T-helper 1 cell (primary cell): ENCODE measurements at regions not wholly inside any gene's neighbourhood (a gene's known extent, or its start where the extent isn't known, plus 50 kb on each side); places are given as distances from the start of the nearest gene placed in this dataset.
"Not testable (repeated sequence)": the region's sequence is repeated elsewhere in the genome, so short reads cannot be mapped to it uniquely, and the experiment has no call there.

ENCODE experiments used
- DNase-seq, 5 donors: peaks; one replicate each; pipeline ENCODE4 v3.0.0-alpha.2; 2012 to 2020

GRCh38 chr15:95025924-95026728, 794.8 kb downstream of the MCTP2 start:
- peak in 1 of 5 donors; percentile 2 for DNase-seq

DNA sequence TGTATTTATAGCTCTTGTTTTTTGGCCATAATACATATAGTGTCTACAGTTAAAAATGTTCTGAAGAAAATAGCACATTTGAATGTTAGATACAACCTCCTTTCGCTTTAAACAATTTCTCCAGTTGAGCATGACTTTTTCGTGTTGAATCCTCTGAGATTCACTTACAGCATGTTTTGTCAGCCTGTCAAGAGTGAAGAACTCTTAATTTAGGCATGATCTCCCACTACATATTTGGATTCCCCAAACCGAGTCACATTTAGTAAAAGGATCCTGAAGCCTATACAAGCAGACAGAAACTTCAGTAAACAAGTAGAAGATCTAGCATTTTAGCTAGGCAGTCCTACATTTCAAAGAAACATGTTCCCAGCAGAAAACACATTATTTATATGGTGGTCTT, 796.6 kb downstream of the MCTP2 start:
- no peak for DNase-seq

DNA sequence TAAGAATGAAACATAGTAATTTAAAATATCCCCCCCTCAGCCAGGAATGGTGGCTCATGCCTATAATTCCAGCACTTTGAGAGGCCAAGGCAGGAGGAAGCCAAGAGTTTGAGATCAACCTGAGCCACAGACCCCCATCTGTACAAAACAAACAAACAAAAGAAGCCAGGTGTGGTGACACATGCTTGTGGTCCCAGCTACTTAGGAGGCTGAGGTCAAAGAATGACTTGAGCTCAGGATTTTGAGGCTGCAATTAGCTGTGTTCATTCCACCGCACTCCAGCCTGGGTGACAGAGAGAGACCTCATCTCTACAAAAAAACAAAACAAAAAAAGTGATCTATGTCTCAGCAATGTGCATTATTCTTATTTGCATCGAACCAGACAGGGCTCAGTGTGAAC, 800.8 kb downstream of the MCTP2 start:
- no peak for DNase-seq

DNA sequence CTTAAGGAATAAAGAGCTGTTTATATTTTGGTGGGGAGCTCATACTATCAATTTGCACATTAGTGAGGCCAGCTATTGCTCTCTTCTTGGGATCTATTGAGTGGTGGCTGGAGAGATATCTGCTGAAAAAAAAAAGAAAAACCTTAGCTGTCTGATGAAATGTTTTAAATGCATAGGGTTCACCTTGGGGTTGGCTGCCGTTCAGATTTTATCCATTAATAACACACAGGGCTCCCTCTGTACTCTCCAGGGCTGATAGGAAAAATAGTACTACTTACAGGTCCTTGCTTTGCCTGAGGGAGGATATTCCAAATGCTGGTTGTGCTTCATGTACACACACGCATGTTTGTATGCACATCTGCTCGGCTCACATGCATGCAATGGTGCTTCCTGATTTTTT, 803.7 kb downstream of the MCTP2 start:
- DNase-seq: no peak

- no peak for DNase-seq
Measured at GRCh38 chr15:95041297-95041696, 809.9 kb downstream of the MCTP2 start.

DNA sequence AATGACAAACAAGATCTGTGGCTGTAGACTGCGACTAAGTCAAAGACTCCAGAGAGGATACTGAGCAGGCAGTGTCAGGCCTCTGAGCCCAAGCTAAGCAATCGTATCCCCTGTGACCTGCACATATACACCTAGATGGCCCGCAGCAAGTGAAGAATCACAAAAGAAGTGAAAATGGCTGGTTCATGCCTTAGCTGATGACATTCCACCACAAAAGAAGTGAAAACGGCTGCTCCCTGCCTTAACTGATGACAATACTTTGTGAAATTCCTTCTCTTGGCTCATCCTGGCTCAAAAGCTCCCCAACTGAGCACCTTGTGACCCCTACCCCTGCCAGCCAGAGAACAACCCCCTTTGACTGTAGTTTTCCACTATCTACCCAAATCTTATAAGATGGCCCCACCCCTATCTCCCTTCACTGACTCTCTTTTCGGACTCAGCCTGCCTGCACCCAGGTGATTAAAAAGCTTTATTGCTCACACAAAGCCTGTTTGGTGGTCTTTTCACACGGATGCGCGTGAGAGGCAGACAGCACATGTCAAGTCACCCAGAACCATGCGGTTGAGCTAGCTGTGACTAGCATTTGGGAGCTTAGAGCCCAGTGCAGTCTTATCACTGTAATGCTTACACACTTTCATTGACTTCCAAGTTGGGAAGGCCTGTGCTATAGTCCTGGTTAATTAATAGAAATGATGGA, 812.0 kb downstream of the MCTP2 start:
- DNase-seq: not testable (repeated sequence)

DNA sequence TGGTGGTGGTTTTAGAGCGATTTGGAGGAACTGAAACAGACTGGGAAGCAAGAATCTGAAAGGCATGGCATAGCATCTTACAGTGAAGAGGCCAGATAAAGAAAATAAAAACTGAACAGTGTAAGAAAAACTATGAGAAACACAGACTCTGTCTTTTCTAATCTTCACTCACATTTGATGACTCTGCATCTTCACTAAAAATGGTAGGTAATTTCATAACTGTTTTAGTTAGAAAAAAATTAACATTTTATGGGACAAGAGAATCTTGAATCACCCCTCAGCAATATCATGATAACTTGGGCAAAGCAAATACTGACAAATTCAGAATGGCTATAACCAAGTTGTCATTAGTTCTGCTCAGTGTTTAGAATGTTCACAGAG, 812.6 kb downstream of the MCTP2 start:
- no peak for DNase-seq

- no peak for DNase-seq
Measured at GRCh38 chr15:95044745-95045417, 813.5 kb downstream of the MCTP2 start.

- no peak for DNase-seq
Measured at GRCh38 chr15:95051861-95052260, 820.5 kb downstream of the MCTP2 start.

DNA sequence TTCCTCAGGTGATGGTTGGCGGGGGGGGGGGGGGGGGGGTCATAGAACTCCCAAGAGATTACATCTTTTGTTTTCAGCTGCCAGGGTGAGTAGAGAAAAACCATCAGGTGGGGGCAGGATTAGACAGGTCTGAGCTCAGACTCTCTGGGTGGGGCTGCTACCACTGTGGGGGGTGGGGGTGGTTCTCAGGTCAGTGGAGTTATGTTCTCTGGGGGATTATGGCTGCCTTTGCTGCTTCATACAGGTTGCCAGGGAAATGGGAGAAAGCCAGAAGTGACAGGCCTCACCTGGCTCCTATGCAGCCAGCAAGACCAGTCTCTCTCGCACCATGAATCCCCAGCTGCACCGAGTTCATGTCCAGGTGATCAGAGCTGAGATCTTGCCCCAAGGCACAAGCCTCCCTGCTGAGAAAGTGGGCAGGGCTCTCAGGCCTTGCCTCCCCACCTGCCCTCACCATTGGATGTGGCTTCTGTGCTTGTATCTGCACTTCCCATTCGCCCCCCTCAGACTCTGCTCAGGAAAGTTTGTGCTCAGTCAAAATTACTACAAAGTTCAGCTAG, 828.1 kb downstream of the MCTP2 start:
- DNase-seq: no peak

- DNase-seq: no peak
Measured at GRCh38 chr15:95068701-95069521, 837.5 kb downstream of the MCTP2 start.

DNA sequence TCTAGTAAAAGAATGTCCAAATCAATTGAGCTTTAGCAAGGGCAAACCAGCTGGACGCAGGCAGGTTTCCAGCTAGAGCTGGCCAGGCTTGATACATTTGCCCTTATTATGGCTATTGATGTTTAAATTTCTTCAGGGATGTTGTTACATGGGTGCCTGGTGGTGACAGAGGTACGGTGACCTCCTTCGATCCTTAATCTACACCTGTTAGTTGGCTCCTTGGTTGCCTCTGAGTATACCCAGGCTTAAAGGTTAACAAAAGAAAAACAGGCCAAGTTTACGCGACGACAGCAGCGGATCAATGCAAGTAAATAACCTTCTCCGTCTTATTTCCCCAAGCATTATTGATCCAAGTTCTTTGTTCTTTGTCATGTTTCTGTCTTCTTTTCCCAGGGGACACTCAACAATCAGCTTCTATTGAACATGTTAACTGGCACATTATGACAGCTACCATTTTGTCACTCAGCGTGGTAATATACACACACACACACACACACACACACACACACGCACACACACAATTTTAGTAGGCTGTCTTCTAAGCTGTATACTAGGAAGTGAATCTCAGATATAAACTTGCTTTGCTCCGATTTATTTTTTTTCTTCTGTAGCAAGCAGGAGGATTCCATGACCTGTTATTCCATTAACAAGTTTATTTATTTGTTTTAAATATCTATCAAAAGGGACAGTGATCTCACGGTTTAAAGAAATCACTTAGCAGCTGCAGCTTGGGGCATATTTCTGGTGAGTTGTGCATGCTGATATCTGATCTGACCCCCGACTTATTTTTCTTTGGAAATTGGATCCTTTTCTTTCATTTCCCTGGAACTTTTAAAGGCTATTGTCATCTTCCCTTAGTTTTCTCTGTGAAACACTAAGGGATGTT, 844.7 kb downstream of the MCTP2 start:
- DNase-seq: no peak

DNA sequence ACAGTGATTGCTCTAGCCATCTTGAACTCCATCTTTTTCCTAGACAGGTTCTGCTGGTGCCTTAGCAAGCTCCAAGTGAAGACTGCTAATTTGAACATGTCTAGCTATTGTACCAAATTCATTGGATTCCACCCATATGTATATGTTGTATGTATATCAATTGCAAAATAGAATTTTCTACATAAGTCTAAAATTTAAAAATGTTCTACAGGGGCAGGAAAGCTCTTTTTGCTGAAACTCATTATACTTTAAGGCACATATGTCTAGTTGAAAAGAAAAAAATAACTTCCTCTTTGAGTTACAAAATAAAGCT, 845.3 kb downstream of the MCTP2 start:
- no peak for DNase-seq

- DNase-seq: no peak
Measured at GRCh38 chr15:95078003-95078402, 846.6 kb downstream of the MCTP2 start.

GRCh38 chr15:95080228-95080627, 848.9 kb downstream of the MCTP2 start:
- DNase-seq: not testable (repeated sequence)

DNA sequence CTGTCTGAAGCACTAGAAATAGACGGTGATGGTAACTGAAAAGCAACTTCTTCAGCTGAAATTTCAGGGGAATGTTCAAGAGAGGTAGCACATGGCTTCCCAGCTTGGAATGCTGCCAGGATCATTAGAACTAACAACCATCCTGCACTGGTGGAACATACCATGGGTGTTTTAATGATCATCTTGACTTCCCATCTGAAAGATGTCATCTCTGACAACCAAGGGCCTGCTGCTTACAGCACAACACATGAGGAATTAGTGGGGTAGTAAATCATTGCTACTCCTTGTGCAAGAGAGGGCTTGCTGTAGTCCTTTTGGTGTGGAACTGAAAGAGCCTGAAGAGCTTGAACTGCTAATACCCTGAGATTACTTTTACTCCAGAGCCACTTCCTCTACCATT, 853.7 kb downstream of the MCTP2 start:
- DNase-seq: no peak

DNA sequence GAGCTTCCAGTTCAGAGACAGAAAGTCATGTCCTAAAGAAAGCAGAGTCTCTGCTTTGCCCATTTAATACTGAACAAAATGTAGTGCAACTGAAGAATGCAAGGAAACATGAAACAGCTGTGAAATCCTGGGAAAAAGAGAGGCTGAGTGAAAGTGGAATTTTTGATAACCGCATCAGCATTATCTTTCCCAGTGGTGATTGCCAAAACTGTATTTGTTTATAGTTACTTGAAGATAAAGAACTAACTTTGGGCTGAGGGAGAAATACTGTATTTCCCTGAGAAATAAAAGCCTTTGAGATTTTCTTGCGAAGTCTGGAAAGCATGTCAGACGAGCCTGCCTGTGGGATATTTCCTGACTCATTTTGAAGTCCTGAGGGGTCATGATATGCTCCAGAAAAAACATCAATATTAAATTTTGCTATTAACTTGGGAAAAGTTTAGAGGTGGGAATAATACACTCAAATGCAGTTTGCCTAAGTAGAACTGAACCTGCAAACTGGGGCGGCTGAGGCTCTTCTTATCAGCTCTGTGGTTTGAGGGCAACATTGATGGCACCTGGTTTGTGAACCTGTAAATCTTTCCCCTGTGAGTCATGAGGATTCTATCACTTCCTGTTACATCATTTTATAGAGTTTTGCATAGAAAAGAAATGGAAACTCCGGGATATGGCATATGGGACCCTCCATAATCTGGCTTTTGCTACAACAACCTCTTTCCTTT, 855.3 kb downstream of the MCTP2 start:
- no peak for DNase-seq

- DNase-seq: no peak
Measured at GRCh38 chr15:95087253-95087609, 855.9 kb downstream of the MCTP2 start.

DNA sequence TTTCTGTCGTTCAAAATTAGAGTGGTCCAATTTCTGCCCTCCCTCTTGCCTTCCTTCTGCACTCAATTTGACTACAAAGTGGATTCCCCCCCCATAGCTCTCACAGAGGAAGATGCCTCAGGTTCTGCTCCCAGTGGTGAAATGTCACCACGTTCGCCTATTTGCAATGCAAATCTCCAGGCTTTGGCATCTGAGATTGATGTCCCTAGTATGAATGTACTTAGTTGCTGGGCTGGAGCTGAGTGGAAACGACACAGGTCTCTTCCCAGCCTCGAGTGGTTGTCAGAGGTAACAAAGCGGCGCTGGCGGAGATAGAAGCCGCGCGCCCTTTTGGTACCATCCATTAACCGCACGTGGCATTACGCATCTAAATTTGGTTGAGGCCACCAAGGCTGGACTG, 860.1 kb downstream of the MCTP2 start:
- DNase-seq: no peak

DNA sequence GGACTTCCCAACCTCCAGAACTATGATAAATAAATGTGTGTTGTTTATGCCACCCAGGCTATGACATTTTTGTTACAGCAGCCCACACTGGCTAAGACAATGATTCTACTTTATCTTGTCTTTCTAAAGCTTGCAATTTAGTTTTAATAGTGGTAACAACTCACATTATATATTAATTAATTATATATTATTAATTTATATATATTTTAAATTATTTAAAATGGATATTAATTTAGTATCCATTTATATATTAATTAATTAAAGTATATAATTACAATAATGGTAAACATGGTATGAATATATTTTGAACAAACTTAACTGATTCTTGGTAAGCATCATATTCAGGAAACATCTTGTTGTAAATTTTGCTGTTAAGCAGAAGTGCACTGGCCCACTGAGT, 863.9 kb downstream of the MCTP2 start:
- DNase-seq: no peak

DNA sequence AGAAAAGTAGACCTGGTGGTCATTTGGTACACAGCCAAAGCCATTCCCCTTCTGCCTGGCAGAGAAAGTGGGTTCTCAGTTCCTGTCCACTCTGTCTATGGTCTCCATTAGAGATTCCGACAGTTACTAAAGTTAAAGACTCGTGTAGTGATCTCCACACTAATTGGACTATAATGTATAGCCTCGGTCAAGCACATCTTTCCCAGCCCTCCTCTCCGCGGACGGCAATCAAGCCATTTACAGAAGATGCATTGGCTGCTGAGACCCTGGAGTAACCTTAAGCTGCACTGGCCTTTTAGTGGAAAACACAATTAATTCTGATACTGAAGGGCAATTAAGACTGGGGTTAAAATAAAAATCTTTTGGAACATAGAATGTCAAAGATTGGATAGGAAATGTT, 865.3 kb downstream of the MCTP2 start:
- DNase-seq: no peak
